ENCODE measurements at regions not wholly inside any gene's neighbourhood (a gene's known extent, or its start where the extent isn't known, plus 50 kb on each side); places are given as distances from the start of the nearest gene placed in this dataset.

- TF ChIP-seq POLR2AphosphoS5 (IDR thresholded peaks at IDR 0.05; ENCODE audit: insufficient read depth, low read depth, low read length) = no peak
- TF ChIP-seq CTCF (IDR thresholded peaks at IDR 0.05; ENCODE audit: extremely low read depth in 1 of 2, insufficient read depth in 1 of 2, low read depth in 1 of 2, low read length in 2 of 2) = no peak
- no peak for TF ChIP-seq EZH2 (IDR thresholded peaks at IDR 0.05; ENCODE audit: borderline replicate concordance, low read depth, low read length, severe bottlenecking)
- no peak for TF ChIP-seq MYC (IDR thresholded peaks at IDR 0.05; ENCODE audit: low read depth, low read length)
- TF ChIP-seq POLR2A (IDR thresholded peaks at IDR 0.05; ENCODE audit: low read depth, low read length) = no peak
- no peak for TF ChIP-seq MAX (IDR thresholded peaks at IDR 0.05; ENCODE audit: insufficient read depth, insufficient read length)
- TF ChIP-seq GATA2 (IDR thresholded peaks at IDR 0.05; ENCODE audit: insufficient read depth, insufficient read length, low read depth, low read length) = no peak
- TF ChIP-seq JUN (IDR thresholded peaks at IDR 0.05; ENCODE audit: borderline replicate concordance, insufficient read depth, insufficient read length, low read depth) = no peak
Observed at GRCh38 chr16:27145630-27146029, 57.7 kb upstream of the KDM8 start.
